DOHH2 (cell line): ENCODE measurements at regions not wholly inside any gene's neighbourhood (a gene's known extent, or its start where the extent isn't known, plus 50 kb on each side); places are given as distances from the start of the nearest gene placed in this dataset.

Experiments used
- CTCF ChIP-seq: fragments of 200-600 bp; sonication (generic); IDR thresholded peaks from one replicate; pipeline ENCODE4 v1.5.1; 2014; ENCODE audit warnings: antibody characterized with exemption, mild to moderate bottlenecking, low read depth, low read length; ENCODE audit not compliant: poor library complexity, severe bottlenecking
- EZH2phosphoT487 ChIP-seq: fragments of 200-600 bp; sonication (generic); IDR thresholded peaks from 2 replicates; pipeline ENCODE4 v1.6.1; 2017; ENCODE audit warnings: borderline replicate concordance, mild to moderate bottlenecking, antibody characterized with exemption, low read length, moderate library complexity, mixed read lengths

GRCh38 chr6:50463931-50464330 lies 249.4 kb upstream of the TFAP2D start:
- no peak for TF ChIP-seq CTCF
- TF ChIP-seq EZH2phosphoT487: no peak
